Endodermal cell (in vitro differentiated cells): ENCODE measurements at regions not wholly inside any gene's neighbourhood (a gene's known extent, or its start where the extent isn't known, plus 50 kb on each side); places are given as distances from the start of the nearest gene placed in this dataset.

Source experiments
- DNase-seq: peaks from one replicate; pipeline ENCODE4 v3.0.0-alpha.2; 2017
- H3K27ac ChIP-seq: 2 replicates; pipeline ENCODE4 v1.5.1; 2013; ENCODE audit warnings: mild to moderate bottlenecking, low read depth, low read length, moderate library complexity
- H3K27me3 ChIP-seq: 2 replicates; pipeline ENCODE4 v1.6.1; 2013; ENCODE audit warnings: mild to moderate bottlenecking, low read length, moderate library complexity; ENCODE audit not compliant: insufficient read depth, control insufficient read depth, poor library complexity, severe bottlenecking
- H3K36me3 ChIP-seq: 2 replicates; pipeline ENCODE4 v1.7.0; 2013; ENCODE audit warnings: mild to moderate bottlenecking, low read length, moderate library complexity; ENCODE audit not compliant: control insufficient read depth, insufficient read depth
- H3K4me1 ChIP-seq: one replicate; pipeline ENCODE4 v1.7.0; 2013; ENCODE audit warnings: low read length; ENCODE audit not compliant: control insufficient read depth, insufficient read depth
- H3K4me3 ChIP-seq: 2 replicates; pipeline ENCODE4 v1.5.1; 2013; ENCODE audit warnings: mild to moderate bottlenecking, low read length, moderate library complexity
- H3K9ac ChIP-seq: 2 replicates; pipeline ENCODE4 v1.6.1; 2013; ENCODE audit warnings: mild to moderate bottlenecking, low read length, moderate library complexity; ENCODE audit not compliant: poor library complexity, severe bottlenecking; ENCODE audit errors: extremely low read depth
- H3K9me3 ChIP-seq: 2 replicates; pipeline ENCODE4 v1.6.1; 2013; ENCODE audit warnings: mild to moderate bottlenecking, low read length, moderate library complexity; ENCODE audit not compliant: control insufficient read depth
- H3K27ac Mint-ChIP-seq: 2 replicates; pipeline ENCODE4 v1.8.0; 2020; ENCODE audit warnings: mixed read lengths
- H3K27me3 Mint-ChIP-seq: 2 replicates; pipeline ENCODE4 v1.8.0; 2021; ENCODE audit warnings: mild to moderate bottlenecking, mixed read lengths; ENCODE audit not compliant: insufficient read depth
- H3K36me3 Mint-ChIP-seq: 2 replicates; pipeline ENCODE4 v1.8.0; 2020; ENCODE audit warnings: low read depth, mixed read lengths
- H3K4me1 Mint-ChIP-seq: 2 replicates; pipeline ENCODE4 v1.8.0; 2020; ENCODE audit warnings: mixed read lengths
- H3K4me3 Mint-ChIP-seq: 2 replicates; pipeline ENCODE4 v1.8.0; 2020; ENCODE audit warnings: mild to moderate bottlenecking, moderate library complexity, mixed read lengths
- H3K9me3 Mint-ChIP-seq: 2 replicates; pipeline ENCODE4 v1.8.0; 2020; ENCODE audit warnings: mild to moderate bottlenecking, mixed read lengths
- CTCF ChIP-seq: fragments of 200-600 bp; sonication (generic); conservative IDR thresholded peaks from 2 replicates; pipeline ENCODE4 v1.5.0; 2021; ENCODE audit warnings: antibody characterized with exemption, mild to moderate bottlenecking
- WGBS, 2 experiments: methylation state at CpG; one replicate each; pipeline versions ENCODE4 v1.1.5 to v1.1.7; 2013; ENCODE audit warnings: missing lambda C conversion rate in 2 of 2, mixed read lengths in 1 of 2; ENCODE audit not compliant: insufficient coverage in 1 of 2, insufficient read length in 1 of 2; 5-methylcytosine and 5-hydroxymethylcytosine counted together

GRCh38 chrX:150234126-150234525 lies 129.0 kb upstream of the MAMLD1 start:
- 84% methylated on average over 3 of the region's 3 CpGs; no CpG with 5 or more reads in 1 of the 2 experiments for WGBS, 2 experiments
- DNase-seq, result peak; percentile 3
- Mint-ChIP-seq H3K36me3 (no peaks in the 10 kb centered on the region), H3K27me3 (peaks cover 11% of the 10 kb centered on the region), H3K4me3 (no peak overlapping the region), H3K4me1 (peaks cover 6% of the 10 kb centered on the region), H3K9me3 (peaks cover 36% of the 10 kb centered on the region), H3K27ac (no peak overlapping the region)
- Histone ChIP-seq H3K9ac (no peak overlapping the region), H3K27me3 (no peaks in the 10 kb centered on the region), H3K4me1 (no peaks in the 10 kb centered on the region), H3K36me3 (no peaks in the 10 kb centered on the region), H3K9me3 (no peaks in the 10 kb centered on the region), H3K27ac (no peak overlapping the region), H3K4me3 (no peak overlapping the region)
- TF ChIP-seq CTCF, result no peak

- Mint-ChIP-seq H3K4me3 (no peak overlapping the region), H3K9me3 (peaks cover 41% of the 10 kb centered on the region), H3K27ac (no peak overlapping the region)
Measured at GRCh38 chrX:150236327-150236726, 126.8 kb upstream of the MAMLD1 start.

GRCh38 chrX:150238632-150239382 lies 124.3 kb upstream of the MAMLD1 start:
- peak; percentile 52 for DNase-seq
- WGBS, 2 experiments, result 69% methylated on average over 6 of the region's 6 CpGs; no CpG with 5 or more reads in 1 of the 2 experiments
- H3K27me3 ChIP-seq, result no peaks in the 10 kb centered on the region
- Mint-ChIP-seq H3K4me1 (no peaks in the 10 kb centered on the region), H3K27me3 (no peaks in the 10 kb centered on the region), H3K9me3 (peaks cover 47% of the 10 kb centered on the region), H3K27ac (no peak overlapping the region), H3K36me3 (no peaks in the 10 kb centered on the region), H3K4me3 (no peak overlapping the region)
- no peaks in the 10 kb centered on the region for H3K9me3 ChIP-seq
- H3K27ac ChIP-seq, result no peak overlapping the region
- H3K36me3 ChIP-seq, result no peaks in the 10 kb centered on the region
- no peak overlapping the region for H3K4me3 ChIP-seq
- H3K9ac ChIP-seq, result no peak overlapping the region
- no peak for TF ChIP-seq CTCF
- no peaks in the 10 kb centered on the region for H3K4me1 ChIP-seq

More at GRCh38 chrX:150236327-150236726, 126.8 kb upstream of the MAMLD1 start:
- DNase-seq, result peak; percentile 16
- Mint-ChIP-seq H3K4me1 (no peaks in the 10 kb centered on the region), H3K27me3 (peaks cover 5% of the 10 kb centered on the region), H3K36me3 (no peaks in the 10 kb centered on the region)
- Histone ChIP-seq H3K4me1 (no peaks in the 10 kb centered on the region), H3K9ac (no peak overlapping the region), H3K27me3 (no peaks in the 10 kb centered on the region), H3K4me3 (no peak overlapping the region), H3K9me3 (no peaks in the 10 kb centered on the region), H3K27ac (no peak overlapping the region), H3K36me3 (no peaks in the 10 kb centered on the region)
- WGBS, 2 experiments, result 91% methylated on average over 3 of the region's 3 CpGs; no CpG with 5 or more reads in 1 of the 2 experiments
- no peak for TF ChIP-seq CTCF
